ENCODE measurements at regions not wholly inside any gene's neighbourhood (a gene's known extent, or its start where the extent isn't known, plus 50 kb on each side); places are given as distances from the start of the nearest gene placed in this dataset.
"Not testable (repeated sequence)": the region's sequence is repeated elsewhere in the genome, so short reads cannot be mapped to it uniquely, and the experiment has no call there.

- in situ Hi-C loops (cut with MboI; ENCODE audit: low pct_unique_long_range_greater_than_20kb, low sequenced_read_pairs, unreplicated experiment), result no loop called here
- DNase-seq (ENCODE audit: low spot score), result no peak
- no peak for TF ChIP-seq CTCF (IDR thresholded peaks at IDR 0.05; ENCODE audit: extremely low read depth, insufficient read depth, missing control alignments)
Observed at GRCh38 chr1:100597061-100597741, 59.3 kb downstream of the GPR88 start.

- TF ChIP-seq CTCF (IDR thresholded peaks at IDR 0.05; ENCODE audit: extremely low read depth, insufficient read depth, missing control alignments), result no peak
- in situ Hi-C loops (cut with MboI; ENCODE audit: low pct_unique_long_range_greater_than_20kb, low sequenced_read_pairs, unreplicated experiment), result no loop called here
- no peak for DNase-seq (ENCODE audit: low spot score)
Observed at GRCh38 chr1:100597784-100598183, 59.8 kb downstream of the GPR88 start.

- DNase-seq (ENCODE audit: low spot score); in situ Hi-C loops (cut with MboI; ENCODE audit: low pct_unique_long_range_greater_than_20kb, low sequenced_read_pairs, unreplicated experiment): not testable (repeated sequence)
Observed at GRCh38 chr1:100600377-100600776, 62.4 kb downstream of the GPR88 start.

GRCh38 chr1:100602028-100602427, 64.1 kb downstream of the GPR88 start:
- in situ Hi-C loops (cut with MboI; ENCODE audit: low pct_unique_long_range_greater_than_20kb, low sequenced_read_pairs, unreplicated experiment); DNase-seq (ENCODE audit: low spot score): not testable (repeated sequence)

GRCh38 chr1:100604372-100604771, 66.4 kb downstream of the GPR88 start:
- no peak for TF ChIP-seq CTCF (IDR thresholded peaks at IDR 0.05; ENCODE audit: extremely low read depth, insufficient read depth, missing control alignments)
- in situ Hi-C loops (cut with MboI; ENCODE audit: low pct_unique_long_range_greater_than_20kb, low sequenced_read_pairs, unreplicated experiment), result no loop called here
- no peak for DNase-seq (ENCODE audit: low spot score)

- in situ Hi-C loops (cut with MboI; ENCODE audit: low pct_unique_long_range_greater_than_20kb, low sequenced_read_pairs, unreplicated experiment), result no loop called here
- DNase-seq (ENCODE audit: low spot score), result no peak
- TF ChIP-seq CTCF (IDR thresholded peaks at IDR 0.05; ENCODE audit: extremely low read depth, insufficient read depth, missing control alignments), result peak; percentile 51
Observed at GRCh38 chr1:100606438-100606837, 68.5 kb downstream of the GPR88 start.

GRCh38 chr1:100607628-100608240, 69.8 kb downstream of the GPR88 start:
- in situ Hi-C loops (cut with MboI; ENCODE audit: low pct_unique_long_range_greater_than_20kb, low sequenced_read_pairs, unreplicated experiment), result no loop called here
- no peak for TF ChIP-seq CTCF (IDR thresholded peaks at IDR 0.05; ENCODE audit: extremely low read depth, insufficient read depth, missing control alignments)
- DNase-seq (ENCODE audit: low spot score), result no peak
